ENCODE measurements at regions not wholly inside any gene's neighbourhood (a gene's known extent, or its start where the extent isn't known, plus 50 kb on each side); places are given as distances from the start of the nearest gene placed in this dataset.

DNA sequence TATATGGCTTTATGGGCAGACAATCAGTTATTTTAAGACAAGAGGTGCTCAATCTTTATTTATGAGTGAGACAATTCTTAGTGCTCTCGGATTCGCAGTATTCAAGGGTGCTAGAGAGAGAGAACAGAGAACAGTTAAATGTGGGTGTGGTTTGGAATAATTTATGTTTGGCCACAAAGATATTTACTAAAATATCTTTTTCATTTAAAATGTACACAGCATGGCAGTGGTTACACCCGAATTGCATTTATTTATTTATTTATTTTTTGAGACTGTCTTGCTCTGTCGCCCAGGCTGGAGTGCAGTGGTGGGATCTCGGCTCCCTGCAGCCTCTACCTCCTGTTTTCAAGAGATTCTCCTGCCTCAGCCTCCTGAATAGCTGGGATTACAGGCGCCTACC lies 109.2 kb downstream of the CDCA7 start:
- no peak overlapping the region for H3K4me3 ChIP-seq (ENCODE audit: low read length)
- TF ChIP-seq, protein P1, sequence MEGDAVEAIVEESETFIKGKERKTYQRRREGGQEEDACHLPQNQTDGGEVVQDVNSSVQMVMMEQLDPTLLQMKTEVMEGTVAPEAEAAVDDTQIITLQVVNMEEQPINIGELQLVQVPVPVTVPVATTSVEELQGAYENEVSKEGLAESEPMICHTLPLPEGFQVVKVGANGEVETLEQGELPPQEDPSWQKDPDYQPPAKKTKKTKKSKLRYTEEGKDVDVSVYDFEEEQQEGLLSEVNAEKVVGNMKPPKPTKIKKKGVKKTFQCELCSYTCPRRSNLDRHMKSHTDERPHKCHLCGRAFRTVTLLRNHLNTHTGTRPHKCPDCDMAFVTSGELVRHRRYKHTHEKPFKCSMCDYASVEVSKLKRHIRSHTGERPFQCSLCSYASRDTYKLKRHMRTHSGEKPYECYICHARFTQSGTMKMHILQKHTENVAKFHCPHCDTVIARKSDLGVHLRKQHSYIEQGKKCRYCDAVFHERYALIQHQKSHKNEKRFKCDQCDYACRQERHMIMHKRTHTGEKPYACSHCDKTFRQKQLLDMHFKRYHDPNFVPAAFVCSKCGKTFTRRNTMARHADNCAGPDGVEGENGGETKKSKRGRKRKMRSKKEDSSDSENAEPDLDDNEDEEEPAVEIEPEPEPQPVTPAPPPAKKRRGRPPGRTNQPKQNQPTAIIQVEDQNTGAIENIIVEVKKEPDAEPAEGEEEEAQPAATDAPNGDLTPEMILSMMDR (conservative IDR thresholded peaks at IDR 0.05; ENCODE audit: low read depth, low read length) = no peak
- DNase-seq (ENCODE audit: low read depth) = no peak

DNA sequence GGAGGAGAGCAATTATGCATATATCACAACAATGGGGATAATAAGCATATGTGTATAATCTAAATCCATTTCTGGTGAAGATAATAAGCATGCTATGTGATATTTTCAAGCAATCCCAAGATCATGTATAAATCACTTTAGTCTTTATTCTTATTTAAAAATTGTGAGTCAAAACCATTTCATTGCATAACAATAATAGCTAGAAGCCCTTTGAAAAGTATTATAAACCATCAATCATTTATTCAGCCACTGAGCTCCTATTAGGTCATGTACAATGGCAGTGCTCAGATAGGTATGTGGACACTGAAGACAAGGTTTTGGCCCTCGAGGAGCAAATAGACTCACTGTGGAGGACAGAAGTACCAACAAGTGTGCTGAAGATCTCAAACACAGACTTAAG lies 113.1 kb downstream of the CDCA7 start:
- H3K4me3 ChIP-seq (ENCODE audit: low read length) = no peak overlapping the region
- no peak for DNase-seq (ENCODE audit: low read depth)
- TF ChIP-seq, protein P1 (conservative IDR thresholded peaks at IDR 0.05; ENCODE audit: low read depth, low read length) = no peak

DNA sequence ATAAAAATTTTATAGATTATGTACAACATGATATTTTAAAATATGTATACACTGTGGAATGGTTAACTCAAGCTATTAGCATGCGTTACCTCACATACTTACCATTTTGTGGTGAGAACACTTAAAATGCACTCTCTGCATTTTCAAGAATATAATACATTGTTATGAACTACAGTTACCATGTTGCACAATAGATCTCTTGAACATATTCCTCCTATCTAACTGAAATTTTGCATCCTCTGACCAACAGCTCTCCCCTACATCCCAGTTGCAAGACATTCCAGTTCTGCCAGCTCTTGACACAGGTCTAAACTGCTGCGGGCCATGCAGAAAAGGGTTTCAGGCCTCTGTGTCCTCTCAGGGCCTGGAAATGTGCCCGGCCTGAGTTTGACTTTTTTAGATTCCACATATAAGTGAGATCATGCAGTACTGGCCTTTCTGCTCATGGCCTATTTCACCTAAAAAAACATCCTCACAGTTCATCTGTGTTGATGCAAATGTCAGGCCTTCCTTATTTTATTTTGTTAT lies 113.7 kb downstream of the CDCA7 start:
- TF ChIP-seq, protein P1 (conservative IDR thresholded peaks at IDR 0.05; ENCODE audit: low read depth, low read length) = no peak
- DNase-seq (ENCODE audit: low read depth) = no peak

DNA sequence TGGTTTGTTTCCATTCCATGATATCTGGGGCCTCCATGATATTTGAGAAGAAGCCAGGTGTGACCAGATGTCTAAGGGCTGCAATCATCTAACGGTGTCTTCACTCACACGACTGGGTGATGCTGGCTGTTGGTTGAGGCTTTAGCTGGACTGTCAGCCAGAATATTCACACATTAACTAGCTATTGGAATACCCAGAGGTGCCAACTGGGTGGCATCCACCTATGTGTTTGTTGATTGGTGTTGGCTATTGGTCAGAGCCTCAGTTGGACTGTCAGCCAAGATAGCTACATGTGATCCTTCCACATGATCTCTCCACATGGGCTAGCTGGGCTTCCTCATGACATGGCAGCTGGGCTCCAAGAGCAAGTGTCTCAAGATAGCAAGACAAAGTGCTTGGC lies 117.4 kb downstream of the CDCA7 start:
- H3K4me3 ChIP-seq (ENCODE audit: low read length) = no peak overlapping the region
- TF ChIP-seq, protein P1 (conservative IDR thresholded peaks at IDR 0.05; ENCODE audit: low read depth, low read length) = no peak
- no peak for DNase-seq (ENCODE audit: low read depth)

More for the DNA sequence above, 113.7 kb downstream of the CDCA7 start:
- no peak overlapping the region for H3K4me3 ChIP-seq (ENCODE audit: low read length)

DNA sequence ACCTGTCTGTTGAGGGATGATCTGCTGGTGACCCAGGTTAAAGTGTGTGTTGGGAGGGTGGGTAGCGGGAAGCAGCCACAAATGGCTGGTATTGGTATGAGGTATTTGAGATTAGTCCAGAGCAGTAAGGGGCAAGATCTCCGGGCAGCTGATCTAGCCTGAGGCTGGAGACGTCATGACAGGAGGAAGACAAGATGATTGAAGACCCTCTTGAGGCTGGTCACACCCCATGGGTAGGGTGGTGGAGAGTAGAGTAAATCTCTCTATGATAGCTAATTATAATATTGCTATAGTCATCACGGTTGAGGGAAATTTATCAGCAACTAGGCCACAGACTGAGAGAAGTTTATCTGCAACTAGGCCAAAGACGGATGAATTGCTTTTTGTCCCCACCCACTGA lies 128.5 kb downstream of the CDCA7 start:
- H3K4me3 ChIP-seq (ENCODE audit: low read length) = no peak overlapping the region
- DNase-seq (ENCODE audit: low read depth) = no peak
- TF ChIP-seq, protein P1 (conservative IDR thresholded peaks at IDR 0.05; ENCODE audit: low read depth, low read length) = no peak

DNA sequence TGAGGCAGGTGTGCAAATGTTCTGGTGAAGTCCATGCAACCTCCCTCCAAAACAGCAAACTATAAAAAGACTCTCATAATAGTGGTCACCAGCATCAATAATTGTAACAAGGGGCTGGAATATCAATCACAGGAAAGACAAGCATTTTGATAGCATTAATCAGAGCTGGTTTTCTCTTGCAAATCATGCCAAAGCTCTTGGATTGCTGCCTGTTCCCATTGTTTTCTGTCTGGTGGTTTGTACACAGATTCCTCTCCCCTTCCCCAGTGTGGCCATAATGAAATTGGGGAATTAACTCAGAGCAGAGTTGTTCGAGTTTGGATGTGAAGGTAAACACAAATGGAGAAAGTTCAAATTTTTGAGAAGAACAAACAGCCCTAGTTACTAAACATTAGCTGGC lies 134.2 kb downstream of the CDCA7 start:
- no peak for DNase-seq (ENCODE audit: low read depth)
- TF ChIP-seq, protein P1 (conservative IDR thresholded peaks at IDR 0.05; ENCODE audit: low read depth, low read length) = no peak
- H3K4me3 ChIP-seq (ENCODE audit: low read length) = no peak overlapping the region

DNA sequence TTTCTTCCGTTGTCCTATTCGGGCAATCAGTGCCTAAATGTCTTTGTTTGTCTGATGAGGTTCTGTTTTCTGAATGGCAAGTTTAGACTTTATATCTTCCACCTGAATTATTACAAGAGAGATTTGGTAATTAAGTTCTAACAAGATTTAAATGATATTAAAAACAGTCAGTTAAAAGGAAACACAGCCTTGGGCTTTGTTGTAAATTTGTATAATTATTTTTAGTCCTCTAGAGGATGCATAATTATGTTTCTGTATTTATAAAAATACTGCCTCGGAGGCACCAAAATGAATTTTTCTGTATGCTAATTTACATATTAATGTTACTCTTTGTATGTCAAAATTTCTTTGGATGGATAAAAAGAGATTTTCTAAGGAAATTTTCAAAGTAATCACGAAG lies 136.7 kb downstream of the CDCA7 start:
- TF ChIP-seq, protein P1 (conservative IDR thresholded peaks at IDR 0.05; ENCODE audit: low read depth, low read length) = no peak
- DNase-seq (ENCODE audit: low read depth) = no peak
- H3K4me3 ChIP-seq (ENCODE audit: low read length) = no peak overlapping the region
